ENCODE measurements at regions not wholly inside any gene's neighbourhood (a gene's known extent, or its start where the extent isn't known, plus 50 kb on each side); places are given as distances from the start of the nearest gene placed in this dataset.

- Histone ChIP-seq H3K9me3 (no peaks in the 10 kb centered on the region), H3K36me3 (no peaks in the 10 kb centered on the region), H3K27me3 (no peaks in the 10 kb centered on the region), H3K4me1 (no peaks in the 10 kb centered on the region), H3K4me3 (no peak overlapping the region), H3K27ac (no peak overlapping the region)
- TF ChIP-seq POLR2AphosphoS5 (IDR thresholded peaks at IDR 0.05) (no peak), POLR2A (IDR thresholded peaks at IDR 0.05) (no peak), EP300 (IDR thresholded peaks at IDR 0.05) (no peak), CTCF (IDR thresholded peaks at IDR 0.05) (no peak)
- 70 to 77% methylated on average over 14 of the region's 14 CpGs for whole genome bisulfite sequencing, 2 donors
- DNase-seq = no peak
- intact Hi-C loops (cut with DNase I) = no loop called here
Measured at GRCh38 chr2:16325016-16325975, 340.3 kb downstream of the CYRIA start.

- intact Hi-C loops (cut with DNase I) = no loop called here
- no peak overlapping the region for H3K4me3 ChIP-seq
- no peak for DNase-seq
- no peaks in the 10 kb centered on the region for H3K4me1 ChIP-seq
- H3K27ac ChIP-seq = no peak overlapping the region
- H3K36me3 ChIP-seq = no peaks in the 10 kb centered on the region
- H3K9me3 ChIP-seq = no peaks in the 10 kb centered on the region
- no peaks in the 10 kb centered on the region for H3K27me3 ChIP-seq
- TF ChIP-seq POLR2A (IDR thresholded peaks at IDR 0.05) (no peak), POLR2AphosphoS5 (IDR thresholded peaks at IDR 0.05) (no peak), CTCF (IDR thresholded peaks at IDR 0.05) (no peak), EP300 (IDR thresholded peaks at IDR 0.05) (no peak)
Measured at GRCh38 chr2:16324544-16324937, 341.1 kb downstream of the CYRIA start.

- H3K4me3 ChIP-seq = no peak overlapping the region
- H3K4me1 ChIP-seq = no peaks in the 10 kb centered on the region
- H3K27ac ChIP-seq = no peak overlapping the region
- intact Hi-C loops (cut with DNase I) = no loop called here
- H3K36me3 ChIP-seq = no peaks in the 10 kb centered on the region
- WGBS, 2 donors = 90 to 91% methylated on average over 9 of the region's 9 CpGs
- H3K9me3 ChIP-seq = no peaks in the 10 kb centered on the region
- TF ChIP-seq POLR2AphosphoS5 (IDR thresholded peaks at IDR 0.05) (no peak), EP300 (IDR thresholded peaks at IDR 0.05) (no peak), CTCF (IDR thresholded peaks at IDR 0.05) (no peak), POLR2A (IDR thresholded peaks at IDR 0.05) (no peak)
- no peak for DNase-seq
- H3K27me3 ChIP-seq = no peaks in the 10 kb centered on the region
Measured at GRCh38 chr2:16323551-16324543, 341.8 kb downstream of the CYRIA start.

- Histone ChIP-seq H3K4me1 (no peaks in the 10 kb centered on the region), H3K27ac (no peak overlapping the region), H3K9me3 (no peaks in the 10 kb centered on the region), H3K36me3 (no peaks in the 10 kb centered on the region), H3K4me3 (no peak overlapping the region), H3K27me3 (no peaks in the 10 kb centered on the region)
- TF ChIP-seq POLR2AphosphoS5 (IDR thresholded peaks at IDR 0.05) (no peak), POLR2A (IDR thresholded peaks at IDR 0.05) (no peak), CTCF (IDR thresholded peaks at IDR 0.05) (no peak), EP300 (IDR thresholded peaks at IDR 0.05) (no peak)
- DNase-seq = no peak
- intact Hi-C loops (cut with DNase I) = no loop called here
- WGBS, 2 donors = 91 to 92% methylated on average over 4 of the region's 4 CpGs
Measured at GRCh38 chr2:16323126-16323520, 342.5 kb downstream of the CYRIA start.

All from sigmoid colon (tissue), 6 donors.